ENCODE measurements at regions not wholly inside any gene's neighbourhood (a gene's known extent, or its start where the extent isn't known, plus 50 kb on each side); places are given as distances from the start of the nearest gene placed in this dataset.
"Not testable (repeated sequence)": the region's sequence is repeated elsewhere in the genome, so short reads cannot be mapped to it uniquely, and the experiment has no call there.

DNA sequence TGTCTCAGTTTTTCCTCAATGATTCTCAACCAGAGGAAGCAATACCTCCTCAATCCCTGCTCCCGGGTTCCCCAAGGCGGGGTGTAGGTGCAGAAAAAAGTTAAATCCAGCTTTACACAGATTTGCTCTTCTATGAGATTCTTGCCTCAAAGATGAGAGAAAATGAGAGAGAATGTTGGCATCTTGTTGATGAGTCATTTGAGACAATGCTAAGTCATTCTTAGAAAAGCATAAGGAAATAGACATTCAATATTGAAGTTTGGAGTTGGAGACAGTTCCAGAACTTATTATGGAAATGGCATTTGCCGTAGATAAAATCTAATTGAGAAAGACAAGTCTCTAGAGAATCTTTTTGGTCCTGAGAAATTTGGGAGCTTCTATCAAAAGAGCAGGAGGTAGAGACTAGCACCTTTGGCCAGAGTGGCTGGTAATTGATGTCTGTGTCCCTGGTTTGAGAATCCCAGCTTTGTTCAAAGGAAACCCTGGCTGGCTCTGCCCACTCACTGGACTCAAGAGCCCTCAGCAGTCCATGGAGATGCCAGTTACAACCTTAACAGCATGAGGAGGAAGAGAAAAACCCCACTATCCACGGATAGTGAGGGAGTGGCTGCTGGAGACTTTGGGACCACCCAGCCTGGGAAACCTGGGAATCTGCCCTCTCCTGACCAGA, 181.2 kb downstream of the FAM124B start:
- H3K9me3 ChIP-seq: no peaks in the 10 kb centered on the region
- H3K4me3 ChIP-seq: no peak overlapping the region
- intact Hi-C loops (cut with DNase I): no loop called here
- no peaks in the 10 kb centered on the region for H3K4me1 ChIP-seq
- no peak overlapping the region for H3K27ac ChIP-seq
- no peaks in the 10 kb centered on the region for H3K36me3 ChIP-seq (ENCODE audit: insufficient read depth in 1 of 2, low read depth in 1 of 2)
- H3K27me3 ChIP-seq (ENCODE audit: insufficient read depth in 3 of 3, low read length in 2 of 3): no peaks in the 10 kb centered on the region
- DNase-seq: no peak
- WGBS, 3 donors: 57 to 77% (median 60%) methylated on average over 4 of the region's 4 CpGs
- ATAC-seq: no peak
- TF ChIP-seq, protein P1, sequence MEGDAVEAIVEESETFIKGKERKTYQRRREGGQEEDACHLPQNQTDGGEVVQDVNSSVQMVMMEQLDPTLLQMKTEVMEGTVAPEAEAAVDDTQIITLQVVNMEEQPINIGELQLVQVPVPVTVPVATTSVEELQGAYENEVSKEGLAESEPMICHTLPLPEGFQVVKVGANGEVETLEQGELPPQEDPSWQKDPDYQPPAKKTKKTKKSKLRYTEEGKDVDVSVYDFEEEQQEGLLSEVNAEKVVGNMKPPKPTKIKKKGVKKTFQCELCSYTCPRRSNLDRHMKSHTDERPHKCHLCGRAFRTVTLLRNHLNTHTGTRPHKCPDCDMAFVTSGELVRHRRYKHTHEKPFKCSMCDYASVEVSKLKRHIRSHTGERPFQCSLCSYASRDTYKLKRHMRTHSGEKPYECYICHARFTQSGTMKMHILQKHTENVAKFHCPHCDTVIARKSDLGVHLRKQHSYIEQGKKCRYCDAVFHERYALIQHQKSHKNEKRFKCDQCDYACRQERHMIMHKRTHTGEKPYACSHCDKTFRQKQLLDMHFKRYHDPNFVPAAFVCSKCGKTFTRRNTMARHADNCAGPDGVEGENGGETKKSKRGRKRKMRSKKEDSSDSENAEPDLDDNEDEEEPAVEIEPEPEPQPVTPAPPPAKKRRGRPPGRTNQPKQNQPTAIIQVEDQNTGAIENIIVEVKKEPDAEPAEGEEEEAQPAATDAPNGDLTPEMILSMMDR (IDR thresholded peaks at IDR 0.05): no peak

DNA sequence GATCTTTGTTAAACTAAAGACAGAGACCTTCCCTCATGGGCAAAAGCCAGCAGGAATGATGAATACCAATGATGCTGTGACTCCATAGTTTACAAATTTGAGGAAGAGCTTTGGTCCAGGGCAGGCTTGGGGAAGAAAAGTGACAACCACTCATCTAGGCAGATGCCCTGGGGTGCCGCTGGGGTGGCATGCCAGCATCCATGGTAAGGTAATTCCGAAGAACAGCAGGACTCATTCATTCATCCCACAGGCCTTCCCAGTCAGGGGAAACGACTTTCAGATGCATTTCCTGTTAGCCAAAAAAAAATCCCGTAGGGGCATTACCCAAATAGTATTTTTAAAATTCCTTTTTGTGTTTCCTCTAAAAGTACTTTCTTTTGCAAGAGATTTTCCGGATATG, 180.7 kb upstream of the SERPINE2 start:
- Histone ChIP-seq H3K4me3 (no peak overlapping the region), H3K9me3 (no peaks in the 10 kb centered on the region), H3K27me3 (ENCODE audit: insufficient read depth in 3 of 3, low read length in 2 of 3) (no peaks in the 10 kb centered on the region), H3K36me3 (ENCODE audit: insufficient read depth in 1 of 2, low read depth in 1 of 2) (no peaks in the 10 kb centered on the region), H3K4me1 (no peaks in the 10 kb centered on the region), H3K27ac (no peak overlapping the region)
- no peak for ATAC-seq
- DNase-seq: no peak
- 73 to 75% (median 74%) methylated on average over 5 of the region's 5 CpGs for WGBS, 3 donors
- intact Hi-C loops (cut with DNase I): no loop called here
- TF ChIP-seq, protein P1 (IDR thresholded peaks at IDR 0.05): no peak

DNA sequence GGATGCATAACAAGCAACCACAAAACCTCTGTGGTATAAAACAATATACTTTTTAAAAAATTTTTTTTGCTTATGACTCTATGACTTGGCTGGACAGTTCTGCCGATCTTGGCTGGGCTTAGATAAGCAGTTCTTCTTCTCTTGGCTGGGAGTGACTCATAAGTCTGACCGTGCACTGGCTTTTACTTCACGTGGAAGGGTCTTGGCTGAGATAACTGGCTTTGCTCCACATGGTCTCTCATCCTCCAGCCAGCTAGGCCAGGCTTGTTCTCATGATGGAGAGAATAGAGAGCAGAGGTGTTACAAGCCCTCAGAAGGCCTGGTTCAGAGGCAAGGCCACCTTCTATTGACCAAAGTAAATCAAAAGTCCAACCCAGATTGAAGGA, 178.9 kb upstream of the SERPINE2 start:
- no peak overlapping the region for H3K27ac ChIP-seq
- no peaks in the 10 kb centered on the region for H3K27me3 ChIP-seq (ENCODE audit: insufficient read depth in 3 of 3, low read length in 2 of 3)
- DNase-seq (no peak), ATAC-seq (no peak)
- intact Hi-C loops (cut with DNase I): no loop called here
- TF ChIP-seq, protein P1 (IDR thresholded peaks at IDR 0.05): no peak
- H3K4me3 ChIP-seq: no peak overlapping the region
- no peaks in the 10 kb centered on the region for H3K9me3 ChIP-seq
- no peaks in the 10 kb centered on the region for H3K36me3 ChIP-seq (ENCODE audit: insufficient read depth in 1 of 2, low read depth in 1 of 2)
- no peaks in the 10 kb centered on the region for H3K4me1 ChIP-seq
- 15 to 26% (median 25%) methylated on average over 3 of the region's 3 CpGs for WGBS, 3 donors

DNA sequence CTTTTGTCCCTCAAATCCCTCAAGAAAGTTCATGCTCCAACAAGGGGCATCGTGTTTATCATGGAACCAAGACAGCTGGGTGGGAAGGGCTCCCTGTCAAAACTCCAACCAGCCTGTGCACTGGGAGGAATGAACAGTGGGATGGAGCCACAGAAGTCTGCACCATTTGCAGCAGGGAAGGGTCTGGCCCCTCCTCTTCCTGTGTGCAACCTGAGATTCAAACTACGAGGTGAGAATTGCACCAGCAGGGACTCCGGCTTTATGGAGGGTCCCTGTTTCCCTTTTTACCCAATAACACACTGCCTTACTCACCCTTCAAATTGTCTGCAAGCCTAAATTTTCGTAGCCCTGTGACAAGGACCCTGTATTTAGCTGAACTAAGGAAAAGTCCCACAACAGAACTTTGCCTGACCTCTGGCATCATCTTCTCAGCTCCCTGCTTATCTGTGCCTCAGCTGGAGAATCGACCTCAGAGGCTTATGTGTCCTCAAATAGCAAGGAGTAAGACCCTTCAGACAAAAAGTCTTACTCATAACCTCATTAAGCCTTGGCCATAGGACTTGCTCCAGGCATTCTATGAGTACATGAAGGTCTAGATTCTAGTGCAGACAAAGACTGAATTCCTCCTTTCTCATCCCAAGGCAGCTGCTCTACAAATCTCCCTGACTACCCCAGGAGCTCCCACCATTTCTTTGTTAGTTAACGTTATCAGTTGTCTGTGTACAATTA, 178.3 kb upstream of the SERPINE2 start:
- no peak for DNase-seq
- TF ChIP-seq, protein P1 (IDR thresholded peaks at IDR 0.05): no peak
- 52 to 61% (median 56%) methylated on average over 6 of the region's 6 CpGs for WGBS, 3 donors
- ATAC-seq: no peak
- Histone ChIP-seq H3K9me3 (no peaks in the 10 kb centered on the region), H3K27ac (no peak overlapping the region), H3K4me3 (no peak overlapping the region), H3K27me3 (ENCODE audit: insufficient read depth in 3 of 3, low read length in 2 of 3) (no peaks in the 10 kb centered on the region), H3K4me1 (no peaks in the 10 kb centered on the region), H3K36me3 (ENCODE audit: insufficient read depth in 1 of 2, low read depth in 1 of 2) (no peaks in the 10 kb centered on the region)
- intact Hi-C loops (cut with DNase I): no loop called here

DNA sequence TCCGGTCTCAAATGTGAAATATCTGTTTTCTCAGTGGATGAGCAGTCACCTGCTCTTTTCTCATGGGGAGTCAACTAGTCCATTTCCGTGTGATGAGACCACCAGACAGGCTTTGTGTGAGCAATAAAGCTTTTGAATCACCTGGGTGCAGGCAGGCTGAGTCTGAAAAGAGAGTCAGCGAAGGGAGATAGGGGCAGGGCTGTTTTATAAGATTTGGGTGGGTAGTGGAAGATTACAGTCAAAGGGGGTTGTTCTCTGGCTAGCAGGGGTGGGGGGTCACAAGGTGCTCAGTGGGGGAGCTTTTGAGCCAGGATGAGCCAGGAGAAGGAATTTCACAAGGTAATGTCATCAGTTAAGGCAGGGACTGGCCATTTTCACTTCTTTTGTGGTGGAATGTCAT, 176.5 kb upstream of the SERPINE2 start:
- WGBS, 3 donors: 84 to 91% (median 88%) methylated on average over 3 of the region's 3 CpGs
- H3K4me1 ChIP-seq; H3K36me3 ChIP-seq (ENCODE audit: insufficient read depth in 1 of 2, low read depth in 1 of 2); H3K9me3 ChIP-seq; H3K4me3 ChIP-seq; H3K27ac ChIP-seq; intact Hi-C loops (cut with DNase I); DNase-seq; ATAC-seq; H3K27me3 ChIP-seq (ENCODE audit: insufficient read depth in 3 of 3, low read length in 2 of 3): not testable (repeated sequence)

All from psoas muscle (tissue), 7 donors.